ENCODE measurements at regions not wholly inside any gene's neighbourhood (a gene's known extent, or its start where the extent isn't known, plus 50 kb on each side); places are given as distances from the start of the nearest gene placed in this dataset.

GRCh38 chr7:47047384-47047783 lies 534.5 kb downstream of the TNS3 start:
- H3K4me1 ChIP-seq (ENCODE audit: insufficient read depth, low read length, poor library complexity, severe bottlenecking): no peaks in the 10 kb centered on the region
- H3K27ac ChIP-seq (ENCODE audit: low read depth, low read length, poor library complexity, severe bottlenecking): no peak overlapping the region
- no peaks in the 10 kb centered on the region for H4K20me1 ChIP-seq (ENCODE audit: insufficient read depth, low read length)
- TF ChIP-seq EZH2phosphoT487 (IDR thresholded peaks at IDR 0.05; ENCODE audit: borderline replicate concordance, low read depth, low read length): no peak
- TF ChIP-seq, protein P1, sequence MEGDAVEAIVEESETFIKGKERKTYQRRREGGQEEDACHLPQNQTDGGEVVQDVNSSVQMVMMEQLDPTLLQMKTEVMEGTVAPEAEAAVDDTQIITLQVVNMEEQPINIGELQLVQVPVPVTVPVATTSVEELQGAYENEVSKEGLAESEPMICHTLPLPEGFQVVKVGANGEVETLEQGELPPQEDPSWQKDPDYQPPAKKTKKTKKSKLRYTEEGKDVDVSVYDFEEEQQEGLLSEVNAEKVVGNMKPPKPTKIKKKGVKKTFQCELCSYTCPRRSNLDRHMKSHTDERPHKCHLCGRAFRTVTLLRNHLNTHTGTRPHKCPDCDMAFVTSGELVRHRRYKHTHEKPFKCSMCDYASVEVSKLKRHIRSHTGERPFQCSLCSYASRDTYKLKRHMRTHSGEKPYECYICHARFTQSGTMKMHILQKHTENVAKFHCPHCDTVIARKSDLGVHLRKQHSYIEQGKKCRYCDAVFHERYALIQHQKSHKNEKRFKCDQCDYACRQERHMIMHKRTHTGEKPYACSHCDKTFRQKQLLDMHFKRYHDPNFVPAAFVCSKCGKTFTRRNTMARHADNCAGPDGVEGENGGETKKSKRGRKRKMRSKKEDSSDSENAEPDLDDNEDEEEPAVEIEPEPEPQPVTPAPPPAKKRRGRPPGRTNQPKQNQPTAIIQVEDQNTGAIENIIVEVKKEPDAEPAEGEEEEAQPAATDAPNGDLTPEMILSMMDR (conservative IDR thresholded peaks at IDR 0.05; ENCODE audit: low read length): no peak
- intact Hi-C loops (cut with micrococcal nuclease; ENCODE audit: unreplicated experiment): no loop called here
- POLR2A ChIA-PET: interaction anchor here (0.7 to 1.1 kb wide), 2 partner anchors 14 to 1351 kb away, joined by 3 to 5 read pairs; no protein-coding TSS in a partner anchor
- H3K36me3 ChIP-seq (ENCODE audit: insufficient read depth, low read length): no peaks in the 10 kb centered on the region
- no peak overlapping the region for H3K4me3 ChIP-seq (ENCODE audit: low read depth, low read length, poor library complexity, severe bottlenecking)
- H3K79me2 ChIP-seq (ENCODE audit: insufficient read depth, low read depth, low read length): no peaks in the 10 kb centered on the region
- BruUV-seq (replicated peaks): no TSS peak
- H3K9me3 ChIP-seq (ENCODE audit: low read length): no peaks in the 10 kb centered on the region
- no peak for DNase-seq (ENCODE audit: low spot score)
- H2AFZ ChIP-seq (ENCODE audit: low read length): no peak overlapping the region
- H3K9me2 ChIP-seq (ENCODE audit: insufficient read depth, low read length): no peaks in the 10 kb centered on the region
- CTCF ChIA-PET (ENCODE audit: unreplicated experiment): no interaction called here
- H3K4me2 ChIP-seq (ENCODE audit: low read length): no peak overlapping the region

GRCh38 chr7:47046949-47047348 lies 535.0 kb downstream of the TNS3 start:
- POLR2A ChIA-PET: interaction anchor here (1.1 kb wide), 1 partner anchor 14 kb away, joined by 5 read pairs; no protein-coding TSS in a partner anchor
- DNase-seq (ENCODE audit: low spot score): no peak
- Histone ChIP-seq H4K20me1 (ENCODE audit: insufficient read depth, low read length) (no peaks in the 10 kb centered on the region), H3K36me3 (ENCODE audit: insufficient read depth, low read length) (no peaks in the 10 kb centered on the region), H3K4me2 (ENCODE audit: low read length) (no peak overlapping the region), H3K9me2 (ENCODE audit: insufficient read depth, low read length) (no peaks in the 10 kb centered on the region), H2AFZ (ENCODE audit: low read length) (no peak overlapping the region), H3K9me3 (ENCODE audit: low read length) (no peaks in the 10 kb centered on the region), H3K79me2 (ENCODE audit: insufficient read depth, low read depth, low read length) (no peaks in the 10 kb centered on the region), H3K27ac (ENCODE audit: low read depth, low read length, poor library complexity, severe bottlenecking) (no peak overlapping the region), H3K4me3 (ENCODE audit: low read depth, low read length, poor library complexity, severe bottlenecking) (no peak overlapping the region), H3K4me1 (ENCODE audit: insufficient read depth, low read length, poor library complexity, severe bottlenecking) (no peaks in the 10 kb centered on the region)
- BruUV-seq (replicated peaks): no TSS peak
- TF ChIP-seq EZH2phosphoT487 (IDR thresholded peaks at IDR 0.05; ENCODE audit: borderline replicate concordance, low read depth, low read length): no peak
- TF ChIP-seq, protein P1 (conservative IDR thresholded peaks at IDR 0.05; ENCODE audit: low read length): no peak
- CTCF ChIA-PET (ENCODE audit: unreplicated experiment): no interaction called here
- intact Hi-C loops (cut with micrococcal nuclease; ENCODE audit: unreplicated experiment): no loop called here

- H4K20me1 ChIP-seq (ENCODE audit: insufficient read depth, low read length): no peaks in the 10 kb centered on the region
- no peak overlapping the region for H3K4me2 ChIP-seq (ENCODE audit: low read length)
- POLR2A ChIA-PET: no interaction called here
- no peak overlapping the region for H3K27ac ChIP-seq (ENCODE audit: low read depth, low read length, poor library complexity, severe bottlenecking)
- CTCF ChIA-PET (ENCODE audit: unreplicated experiment): no interaction called here
- H2AFZ ChIP-seq (ENCODE audit: low read length): peak overlapping the region; percentile 17
- no peak overlapping the region for H3K4me3 ChIP-seq (ENCODE audit: low read depth, low read length, poor library complexity, severe bottlenecking)
- TF ChIP-seq EZH2phosphoT487 (IDR thresholded peaks at IDR 0.05; ENCODE audit: borderline replicate concordance, low read depth, low read length): no peak
- TF ChIP-seq, protein P1 (conservative IDR thresholded peaks at IDR 0.05; ENCODE audit: low read length): no peak
- no peaks in the 10 kb centered on the region for H3K9me2 ChIP-seq (ENCODE audit: insufficient read depth, low read length)
- no peaks in the 10 kb centered on the region for H3K9me3 ChIP-seq (ENCODE audit: low read length)
- H3K79me2 ChIP-seq (ENCODE audit: insufficient read depth, low read depth, low read length): no peaks in the 10 kb centered on the region
- no peaks in the 10 kb centered on the region for H3K36me3 ChIP-seq (ENCODE audit: insufficient read depth, low read length)
- no peaks in the 10 kb centered on the region for H3K4me1 ChIP-seq (ENCODE audit: insufficient read depth, low read length, poor library complexity, severe bottlenecking)
- BruUV-seq (replicated peaks): no TSS peak
- DNase-seq (ENCODE audit: low spot score): no peak
- intact Hi-C loops (cut with micrococcal nuclease; ENCODE audit: unreplicated experiment): no loop called here
These were observed 536.5 kb downstream of the TNS3 start for GRCh38 chr7:47045207-47046051.
